K562 (cell line): ENCODE measurements at regions not wholly inside any gene's neighbourhood (a gene's known extent, or its start where the extent isn't known, plus 50 kb on each side); places are given as distances from the start of the nearest gene placed in this dataset.

Experiments used
- ATF7 ChIP-seq: fragments of 450-650 bp; IDR thresholded peaks from 2 replicates; pipeline ENCODE4 v1.7.1; 2014; ENCODE audit warnings: mild to moderate bottlenecking, moderate library complexity
- BCL6 ChIP-seq: fragments of 250-450 bp; sonication (Bioruptor Pico); IDR thresholded peaks from 2 replicates; pipeline ENCODE4 v1.4.0; 2020
- C11orf30 ChIP-seq: fragments of 450-650 bp; IDR thresholded peaks from 2 replicates; pipeline ENCODE4 v1.6.1; 2016; ENCODE audit warnings: low read depth, mild to moderate bottlenecking
- HNRNPL ChIP-seq: fragments of 200-400 bp; formaldehyde crosslinking; IDR thresholded peaks from 2 replicates; pipeline ENCODE4 v1.6.1; 2017; ENCODE audit warnings: low read depth, mild to moderate bottlenecking, low read length
- KDM5B ChIP-seq: fragments of 200-600 bp; sonication (generic); IDR thresholded peaks from 2 replicates; pipeline ENCODE4 v1.6.1; 2012; ENCODE audit warnings: low read depth, mild to moderate bottlenecking, moderate library complexity, low read length, control low read depth, inconsistent platforms; ENCODE audit not compliant: insufficient replicate concordance
- RAD21 ChIP-seq, 2 experiments: fragments of 250-450 bp in 1 of 2; fragments of 450-650 bp in 1 of 2; sonication (Bioruptor Pico) in 1 of 2; formaldehyde crosslinking in 1 of 2; IDR thresholded peaks in 1 of 2; conservative IDR thresholded peaks in 1 of 2; 2 replicates each; pipeline versions ENCODE4 v1.4.0 to v1.8.0; 2020 to 2022; ENCODE audit warnings: mild to moderate bottlenecking in 2 of 2, moderate library complexity in 1 of 2
- TBL1XR1 ChIP-seq, 2 experiments: IDR thresholded peaks; 2 replicates each; pipeline ENCODE4 v1.6.1; 2012; ENCODE audit warnings: improper control_type of control experiment in 2 of 2, low read length in 2 of 2, mild to moderate bottlenecking in 1 of 2
- ZC3H4 ChIP-seq: sonication (generic); formaldehyde crosslinking; IDR thresholded peaks from 2 replicates; pipeline ENCODE4 v1.9.0; 2021; ENCODE audit warnings: missing genetic modification reagents, borderline replicate concordance
- ZFP1 ChIP-seq: fragments of 450-650 bp; formaldehyde crosslinking; IDR thresholded peaks from 2 replicates; pipeline ENCODE4 v1.4.0; 2020; ENCODE audit warnings: mild to moderate bottlenecking, mixed read lengths
- ZNF699 ChIP-seq: fragments of 250-450 bp; sonication (Bioruptor Pico); IDR thresholded peaks from 2 replicates; pipeline ENCODE4 v1.8.0; 2021; ENCODE audit warnings: mild to moderate bottlenecking, moderate library complexity; ENCODE audit not compliant: insufficient replicate concordance
- ZNF778 ChIP-seq: fragments of 450-650 bp; formaldehyde crosslinking; IDR thresholded peaks from 2 replicates; pipeline ENCODE4 v1.4.0; 2020; ENCODE audit warnings: mild to moderate bottlenecking, moderate library complexity
- ZZZ3 ChIP-seq: fragments of 450-650 bp; IDR thresholded peaks from 2 replicates; pipeline ENCODE4 v1.6.1; 2016; ENCODE audit warnings: antibody characterized with exemption, mild to moderate bottlenecking, moderate library complexity
- TF ChIP-seq, protein P1 (sequence below), 3 experiments: IDR thresholded peaks in 2 of 3; conservative IDR thresholded peaks in 1 of 3; 2 replicates each; pipeline ENCODE4 v1.5.1; 2011 to 2012; ENCODE audit warnings: low read length in 3 of 3, mild to moderate bottlenecking in 3 of 3, control low read depth in 2 of 3, improper control_type of control experiment in 1 of 3, inconsistent platforms in 1 of 3, low read depth in 1 of 3, mixed read lengths in 1 of 3, moderate library complexity in 1 of 3; ENCODE audit not compliant: insufficient read depth in 2 of 3
- TF ChIP-seq, protein P2 (sequence below), 2 experiments: fragments of 450-650 bp; formaldehyde crosslinking in 1 of 2; IDR thresholded peaks; 2 replicates each; pipeline versions ENCODE4 v1.4.0 to v1.6.1; 2014 to 2020; ENCODE audit warnings: mild to moderate bottlenecking in 2 of 2, borderline replicate concordance in 1 of 2, low read depth in 1 of 2

DNA sequence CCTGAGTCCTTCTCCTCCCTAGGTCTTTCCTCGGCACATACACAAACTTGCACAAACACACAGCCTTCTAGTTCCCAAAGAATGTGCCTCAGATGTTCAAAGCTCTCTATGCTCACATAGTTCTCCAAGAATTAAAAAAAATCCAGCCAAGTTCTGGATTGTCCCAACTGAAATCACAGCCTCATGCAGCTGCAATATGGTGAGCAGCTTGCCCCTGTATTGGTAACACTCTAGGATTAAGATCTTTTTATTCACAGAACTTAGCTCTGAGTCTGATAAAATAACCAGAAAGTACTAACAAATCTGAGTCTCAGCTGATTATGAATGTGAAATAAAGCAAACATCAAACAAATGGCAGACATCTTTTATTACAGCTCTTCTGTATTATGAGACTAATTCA lies 604.8 kb upstream of the PFKP start:
- no peak for TF ChIP-seq ATF7
- TF ChIP-seq C11orf30, result no peak
- TF ChIP-seq ZNF699 (CRISPR knock-in tag), result no peak
- no peak for TF ChIP-seq ZNF778 (CRISPR knock-in tag)
- TF ChIP-seq ZZZ3, result no peak
- no peak for TF ChIP-seq RAD21 (CRISPR knock-in tag; conservative IDR thresholded peaks at IDR 0.05 in 1 of 2, IDR thresholded peaks at IDR 0.05 in 1 of 2)
- TF ChIP-seq BCL6 (CRISPR knock-in tag), result no peak
- no peak for TF ChIP-seq TBL1XR1 (IDR thresholded peaks at IDR 0.05; ENCODE audit: low read length in 2 of 2)
- TF ChIP-seq, protein P1, sequence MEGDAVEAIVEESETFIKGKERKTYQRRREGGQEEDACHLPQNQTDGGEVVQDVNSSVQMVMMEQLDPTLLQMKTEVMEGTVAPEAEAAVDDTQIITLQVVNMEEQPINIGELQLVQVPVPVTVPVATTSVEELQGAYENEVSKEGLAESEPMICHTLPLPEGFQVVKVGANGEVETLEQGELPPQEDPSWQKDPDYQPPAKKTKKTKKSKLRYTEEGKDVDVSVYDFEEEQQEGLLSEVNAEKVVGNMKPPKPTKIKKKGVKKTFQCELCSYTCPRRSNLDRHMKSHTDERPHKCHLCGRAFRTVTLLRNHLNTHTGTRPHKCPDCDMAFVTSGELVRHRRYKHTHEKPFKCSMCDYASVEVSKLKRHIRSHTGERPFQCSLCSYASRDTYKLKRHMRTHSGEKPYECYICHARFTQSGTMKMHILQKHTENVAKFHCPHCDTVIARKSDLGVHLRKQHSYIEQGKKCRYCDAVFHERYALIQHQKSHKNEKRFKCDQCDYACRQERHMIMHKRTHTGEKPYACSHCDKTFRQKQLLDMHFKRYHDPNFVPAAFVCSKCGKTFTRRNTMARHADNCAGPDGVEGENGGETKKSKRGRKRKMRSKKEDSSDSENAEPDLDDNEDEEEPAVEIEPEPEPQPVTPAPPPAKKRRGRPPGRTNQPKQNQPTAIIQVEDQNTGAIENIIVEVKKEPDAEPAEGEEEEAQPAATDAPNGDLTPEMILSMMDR (IDR thresholded peaks at IDR 0.05 in 2 of 3, conservative IDR thresholded peaks at IDR 0.05 in 1 of 3; ENCODE audit: insufficient read depth in 2 of 3, low read depth in 1 of 3, low read length in 3 of 3), result no peak
- TF ChIP-seq ZC3H4 (CRISPR knock-in tag), result no peak
- no peak for TF ChIP-seq KDM5B
- no peak for TF ChIP-seq HNRNPL
- TF ChIP-seq, protein P2, sequence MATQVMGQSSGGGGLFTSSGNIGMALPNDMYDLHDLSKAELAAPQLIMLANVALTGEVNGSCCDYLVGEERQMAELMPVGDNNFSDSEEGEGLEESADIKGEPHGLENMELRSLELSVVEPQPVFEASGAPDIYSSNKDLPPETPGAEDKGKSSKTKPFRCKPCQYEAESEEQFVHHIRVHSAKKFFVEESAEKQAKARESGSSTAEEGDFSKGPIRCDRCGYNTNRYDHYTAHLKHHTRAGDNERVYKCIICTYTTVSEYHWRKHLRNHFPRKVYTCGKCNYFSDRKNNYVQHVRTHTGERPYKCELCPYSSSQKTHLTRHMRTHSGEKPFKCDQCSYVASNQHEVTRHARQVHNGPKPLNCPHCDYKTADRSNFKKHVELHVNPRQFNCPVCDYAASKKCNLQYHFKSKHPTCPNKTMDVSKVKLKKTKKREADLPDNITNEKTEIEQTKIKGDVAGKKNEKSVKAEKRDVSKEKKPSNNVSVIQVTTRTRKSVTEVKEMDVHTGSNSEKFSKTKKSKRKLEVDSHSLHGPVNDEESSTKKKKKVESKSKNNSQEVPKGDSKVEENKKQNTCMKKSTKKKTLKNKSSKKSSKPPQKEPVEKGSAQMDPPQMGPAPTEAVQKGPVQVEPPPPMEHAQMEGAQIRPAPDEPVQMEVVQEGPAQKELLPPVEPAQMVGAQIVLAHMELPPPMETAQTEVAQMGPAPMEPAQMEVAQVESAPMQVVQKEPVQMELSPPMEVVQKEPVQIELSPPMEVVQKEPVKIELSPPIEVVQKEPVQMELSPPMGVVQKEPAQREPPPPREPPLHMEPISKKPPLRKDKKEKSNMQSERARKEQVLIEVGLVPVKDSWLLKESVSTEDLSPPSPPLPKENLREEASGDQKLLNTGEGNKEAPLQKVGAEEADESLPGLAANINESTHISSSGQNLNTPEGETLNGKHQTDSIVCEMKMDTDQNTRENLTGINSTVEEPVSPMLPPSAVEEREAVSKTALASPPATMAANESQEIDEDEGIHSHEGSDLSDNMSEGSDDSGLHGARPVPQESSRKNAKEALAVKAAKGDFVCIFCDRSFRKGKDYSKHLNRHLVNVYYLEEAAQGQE (IDR thresholded peaks at IDR 0.05; ENCODE audit: borderline replicate concordance), result no peak
- TF ChIP-seq, protein P2 (CRISPR knock-in tag; IDR thresholded peaks at IDR 0.05; ENCODE audit: low read depth), result no peak
- TF ChIP-seq ZFP1, result no peak
